HG03108 (cell line): ENCODE measurements at regions not wholly inside any gene's neighbourhood (a gene's known extent, or its start where the extent isn't known, plus 50 kb on each side); places are given as distances from the start of the nearest gene placed in this dataset.

Experiments
- ATAC-seq: cut with Tn5 transposase; IDR thresholded peaks from one replicate; pipeline ENCODE4 v1.9.1; 2021; ENCODE audit warnings: moderate library complexity; ENCODE audit not compliant: unreplicated experiment

- ATAC-seq, result no peak
Observed at GRCh38 chr4:24303926-24304325, 280.4 kb downstream of the DHX15 start.

GRCh38 chr4:24298911-24299310 lies 285.4 kb downstream of the DHX15 start:
- no peak for ATAC-seq

GRCh38 chr4:24287096-24287495 lies 297.3 kb downstream of the DHX15 start:
- no peak for ATAC-seq

DNA sequence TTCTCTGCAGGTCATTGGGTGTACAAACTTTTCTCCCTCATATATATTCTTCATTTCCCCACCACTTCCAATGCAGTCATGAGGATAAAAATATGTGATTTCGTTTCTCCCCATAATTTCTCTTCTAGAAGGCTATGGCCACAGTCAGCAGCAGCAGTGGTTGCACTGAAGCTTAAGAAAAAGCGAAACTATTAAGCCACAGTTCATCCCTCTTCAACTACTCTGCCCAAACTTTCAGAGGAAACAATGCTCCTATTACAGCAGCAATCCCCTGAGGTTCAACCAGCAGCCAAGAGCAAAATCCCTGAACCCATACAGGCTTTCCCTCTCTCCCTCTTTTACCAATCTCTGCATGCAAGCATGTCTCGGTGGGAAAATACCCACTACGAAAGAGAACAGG lies 298.6 kb downstream of the DHX15 start:
- no peak for ATAC-seq

DNA sequence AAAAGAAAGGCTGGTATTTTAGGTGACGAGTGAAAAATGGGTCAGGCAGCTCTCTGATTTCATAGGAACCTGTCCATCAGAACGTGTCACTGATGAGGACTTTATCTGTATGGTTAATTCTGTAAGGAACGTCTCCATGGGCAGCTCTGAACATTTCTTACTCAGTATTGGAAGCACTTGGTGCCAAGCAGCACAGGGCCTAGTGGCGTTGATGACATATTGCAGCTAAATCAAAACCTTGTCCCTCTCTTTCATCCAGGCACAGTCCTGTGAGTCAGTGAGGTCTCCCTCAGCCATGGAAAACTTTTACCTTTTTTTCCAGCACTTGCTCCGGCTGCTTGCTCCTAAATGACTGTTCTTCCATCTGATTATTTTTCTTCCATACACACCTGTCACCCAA lies 301.9 kb downstream of the DHX15 start:
- no peak for ATAC-seq

DNA sequence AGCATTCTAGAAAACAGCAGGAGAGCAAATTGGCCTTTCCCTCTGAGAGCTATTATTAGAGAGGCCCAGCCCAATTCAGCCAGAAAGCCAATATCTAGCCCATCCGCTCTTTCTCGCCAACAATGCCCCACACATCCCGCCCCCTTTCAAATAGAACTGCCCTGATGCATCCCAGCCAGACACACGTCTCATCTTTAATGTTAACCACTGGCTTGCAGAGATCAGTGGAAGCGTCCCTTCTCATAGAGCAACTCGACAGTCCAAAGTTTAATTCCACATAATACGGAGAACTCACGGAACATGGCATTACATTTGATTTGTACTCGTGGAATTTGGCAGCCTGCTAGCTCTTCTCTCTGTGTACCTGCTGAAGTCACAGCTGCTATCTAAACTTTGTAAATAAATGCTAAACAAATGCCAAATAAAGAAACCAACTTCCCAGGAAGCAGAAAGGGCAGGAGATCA lies 304.4 kb downstream of the DHX15 start:
- ATAC-seq, result no peak

DNA sequence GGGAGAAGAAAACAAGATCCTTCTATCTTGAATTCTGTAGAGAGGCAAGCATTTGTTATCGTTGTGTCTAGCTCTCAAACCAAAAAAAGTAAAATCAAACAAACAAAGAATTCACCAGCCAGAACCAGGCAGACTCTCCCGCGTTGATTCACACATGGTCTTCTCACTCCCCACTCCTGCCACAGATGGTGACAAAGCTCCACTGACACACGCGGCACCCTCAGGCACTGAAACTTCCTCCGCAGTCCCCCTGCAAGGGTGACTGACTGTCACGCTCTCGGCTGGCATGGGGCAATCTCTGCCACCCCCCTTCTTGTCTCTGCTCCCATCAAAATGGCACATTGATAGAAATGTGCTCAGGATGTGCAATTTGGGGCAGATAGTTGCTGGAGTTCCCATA lies 304.9 kb downstream of the DHX15 start:
- ATAC-seq, result no peak

GRCh38 chr4:24278693-24279092 lies 305.7 kb downstream of the DHX15 start:
- ATAC-seq, result no peak

DNA sequence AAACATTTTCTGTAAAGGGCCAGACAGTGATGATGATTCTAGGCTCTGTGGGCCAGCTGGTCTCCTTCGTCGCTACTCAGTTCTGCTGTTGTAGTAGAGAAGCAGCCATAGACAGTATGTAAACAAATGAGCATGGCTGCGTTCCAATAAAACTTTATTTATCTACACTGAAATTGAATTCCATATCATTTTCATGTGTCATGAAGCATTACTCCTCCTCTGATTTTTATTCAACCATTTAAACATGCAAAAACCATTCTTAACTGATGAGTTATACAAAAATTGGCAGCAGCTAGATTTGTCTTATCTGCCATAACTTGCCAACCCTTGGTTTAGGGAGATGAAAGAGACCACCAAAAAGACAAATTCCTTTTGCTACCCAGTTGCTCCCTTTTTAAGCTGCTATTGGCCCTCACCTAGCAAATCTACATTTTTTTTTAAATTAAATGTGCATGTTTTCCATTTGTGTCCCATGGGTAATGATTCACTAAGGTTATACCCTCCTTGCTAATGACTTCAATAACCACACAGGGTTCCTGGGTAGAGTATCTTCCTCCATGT lies 309.9 kb downstream of the DHX15 start:
- no peak for ATAC-seq

- ATAC-seq, result no peak
Observed at GRCh38 chr4:24273136-24273535, 311.2 kb downstream of the DHX15 start.

GRCh38 chr4:24266951-24267722 lies 317.2 kb downstream of the DHX15 start:
- ATAC-seq, result no peak

GRCh38 chr4:24265989-24266388 lies 318.4 kb downstream of the DHX15 start:
- ATAC-seq, result no peak

GRCh38 chr4:24262616-24263015 lies 321.7 kb downstream of the DHX15 start:
- ATAC-seq, result no peak

GRCh38 chr4:24262084-24262483 lies 322.3 kb downstream of the DHX15 start:
- no peak for ATAC-seq

- no peak for ATAC-seq
Observed at GRCh38 chr4:24260923-24261564, 323.3 kb downstream of the DHX15 start.

DNA sequence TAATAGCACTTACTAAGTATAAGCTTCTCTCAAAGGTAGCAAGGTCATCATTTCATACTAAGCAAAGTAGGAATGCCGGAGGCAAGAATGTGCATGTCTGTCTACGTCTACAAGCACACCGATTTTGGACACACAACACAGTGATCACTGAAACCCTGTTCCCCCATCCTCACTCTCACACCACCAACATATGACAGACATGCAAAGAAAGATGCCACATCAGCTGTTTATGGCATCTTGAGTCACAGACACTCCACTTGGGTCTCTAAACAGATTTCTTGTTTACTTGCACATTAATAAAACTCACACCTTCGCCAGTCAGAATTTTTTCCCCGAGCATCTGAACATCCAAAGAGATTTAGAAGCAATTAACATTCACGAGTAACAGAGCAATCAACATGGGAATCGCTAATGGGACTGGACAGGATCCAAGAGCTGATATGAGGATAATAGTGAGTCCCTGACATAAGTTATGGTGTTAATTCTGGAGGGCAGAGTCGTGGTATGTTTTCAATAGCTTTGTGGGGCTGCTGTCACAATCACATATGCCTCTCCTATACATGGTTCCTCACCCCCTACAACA lies 324.1 kb downstream of the DHX15 start:
- no peak for ATAC-seq

- ATAC-seq, result no peak
Observed at GRCh38 chr4:24256547-24256946, 327.8 kb downstream of the DHX15 start.

- no peak for ATAC-seq
Observed at GRCh38 chr4:24256066-24256465, 328.3 kb downstream of the DHX15 start.

DNA sequence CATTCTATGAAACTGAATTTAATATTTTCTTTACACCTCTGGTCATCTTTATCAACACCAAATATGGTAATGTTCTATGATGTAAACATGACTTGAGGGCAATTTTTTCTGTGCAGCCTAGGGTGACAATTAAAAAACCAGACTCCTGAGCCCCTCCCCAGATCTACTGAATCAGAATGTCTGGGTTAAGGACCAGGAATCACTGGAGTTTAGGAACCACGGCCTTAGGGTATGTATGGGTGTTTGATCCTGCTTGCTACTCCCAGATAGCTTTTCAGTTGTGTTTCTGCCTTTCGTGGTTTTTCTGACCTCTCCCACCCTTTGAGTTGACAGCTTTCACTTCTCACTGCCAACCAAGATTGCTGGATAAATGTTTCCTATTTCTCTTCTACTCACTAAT lies 332.2 kb downstream of the DHX15 start:
- no peak for ATAC-seq

- no peak for ATAC-seq
Observed at GRCh38 chr4:24251589-24251988, 332.8 kb downstream of the DHX15 start.

DNA sequence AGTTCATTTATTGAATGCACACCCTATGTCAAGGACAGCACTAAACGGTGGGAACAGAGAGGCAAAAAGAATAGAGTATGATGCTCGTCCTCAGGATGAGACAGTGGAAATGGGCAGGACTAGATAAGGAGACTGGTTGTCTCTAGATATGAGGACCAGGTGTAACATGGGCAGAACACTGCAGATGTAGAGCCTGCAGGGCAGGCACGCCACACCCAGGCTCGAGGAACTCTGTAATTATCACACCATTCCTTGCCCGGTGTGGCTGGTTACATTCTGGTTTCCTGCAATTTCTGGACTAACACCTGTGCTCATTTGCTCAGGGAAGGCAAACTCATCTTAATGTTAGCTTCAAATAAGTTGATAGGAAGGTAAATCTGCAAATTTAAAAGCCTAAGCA lies 334.4 kb downstream of the DHX15 start:
- no peak for ATAC-seq
